IMR-90 (cell line): ENCODE measurements at regions not wholly inside any gene's neighbourhood (a gene's known extent, or its start where the extent isn't known, plus 50 kb on each side); places are given as distances from the start of the nearest gene placed in this dataset.

Experiments
- ATAC-seq: fragments of 200-7000 bp; cut with Tn5 transposase; 2 replicates; pipeline ENCODE4 v1.9.1; 2020; ENCODE audit warnings: low read depth, mild to moderate bottlenecking, moderate library complexity
- BruUV-seq: library from RNA; stranded (reverse); fragments of 400-500 nt; replicated peaks from 2 replicates; lab custom pipeline; 2021; lab: Mats Ljungman, UMichigan
- CTCF ChIA-PET: fragments of 300-600 bp; formaldehyde crosslinking; extraction: SDS; loops from one replicate; lab custom pipeline; 2021; ENCODE audit warnings: antibody characterized with exemption; lab: Yijun Ruan, JAX
- POLR2A ChIA-PET: fragments of 300-600 bp; sonication (Branson Sonifier 250); formaldehyde crosslinking; loops from one replicate; lab custom pipeline; 2022; ENCODE audit warnings: antibody characterized with exemption; ENCODE audit not compliant: unreplicated experiment; lab: Charles Lee
- DNase-seq: peaks from one replicate; pipeline ENCODE4 v3.0.0; 2013
- H2AFZ ChIP-seq: replicated peaks from 2 replicates; pipeline ENCODE3; 2013; ENCODE audit warnings: low read length, mild to moderate bottlenecking; ENCODE audit not compliant: poor library complexity
- H2AK5ac ChIP-seq: 2 replicates; pipeline ENCODE4 v1.6.1; 2013; ENCODE audit warnings: low read depth, low read length, inconsistent platforms
- H2AK9ac ChIP-seq: replicated peaks from 2 replicates; pipeline ENCODE3; 2013; ENCODE audit warnings: mild to moderate bottlenecking, low read depth, low read length, moderate library complexity; ENCODE audit not compliant: poor library complexity
- H2BK120ac ChIP-seq: 2 replicates; pipeline ENCODE4 v1.6.1; 2013; ENCODE audit warnings: low read depth, low read length, inconsistent platforms
- H2BK15ac ChIP-seq: 3 replicates; pipeline ENCODE4 v1.6.1; 2013; ENCODE audit warnings: low read depth, low read length, inconsistent platforms
- H2BK20ac ChIP-seq: 2 replicates; pipeline ENCODE4 v1.6.1; 2013; ENCODE audit warnings: low read depth, mild to moderate bottlenecking, inconsistent platforms, low read length, moderate library complexity
- H2BK5ac ChIP-seq: 2 replicates; pipeline ENCODE4 v1.6.1; 2013; ENCODE audit warnings: mild to moderate bottlenecking, low read depth, low read length, inconsistent platforms; ENCODE audit not compliant: poor library complexity, severe bottlenecking
- H3K14ac ChIP-seq: replicated peaks from 2 replicates; pipeline ENCODE4 v1.6.1; 2013; ENCODE audit warnings: low read depth, low read length, inconsistent platforms
- H3K18ac ChIP-seq: 2 replicates; pipeline ENCODE4 v1.6.1; 2013; ENCODE audit warnings: low read depth, low read length, control low read depth
- H3K23ac ChIP-seq: 2 replicates; pipeline ENCODE4 v1.6.1; 2013; ENCODE audit warnings: low read depth, low read length, inconsistent platforms
- H3K27ac ChIP-seq: 2 replicates; pipeline ENCODE4 v1.5.1; 2013; ENCODE audit warnings: mild to moderate bottlenecking, control low read depth, low read length; ENCODE audit not compliant: insufficient read depth
- H3K27me3 ChIP-seq: 2 replicates; pipeline ENCODE4 v1.6.1; 2013; ENCODE audit warnings: low read length; ENCODE audit not compliant: control insufficient read depth, insufficient read depth
- H3K36me3 ChIP-seq: 2 replicates; pipeline ENCODE4 v1.6.1; 2013; ENCODE audit warnings: low read length, mixed read lengths; ENCODE audit not compliant: control insufficient read depth, insufficient read depth
- H3K4ac ChIP-seq: 2 replicates; pipeline ENCODE4 v1.6.1; 2013; ENCODE audit warnings: low read depth, low read length, inconsistent platforms
- H3K4me1 ChIP-seq: 2 replicates; pipeline ENCODE4 v1.6.1; 2013; ENCODE audit warnings: low read length, mixed read lengths; ENCODE audit not compliant: control insufficient read depth, insufficient read depth
- H3K4me2 ChIP-seq: 2 replicates; pipeline ENCODE4 v1.6.1; 2013; ENCODE audit warnings: low read depth, mild to moderate bottlenecking, control low read depth, low read length, moderate library complexity
- H3K4me3 ChIP-seq: 2 replicates; pipeline ENCODE4 v1.5.1; 2013; ENCODE audit warnings: low read depth, mild to moderate bottlenecking, control low read depth, low read length, moderate library complexity; ENCODE audit not compliant: insufficient read depth
- H3K56ac ChIP-seq: 2 replicates; pipeline ENCODE4 v1.6.1; 2013; ENCODE audit warnings: low read length, inconsistent platforms; ENCODE audit not compliant: insufficient read depth; ENCODE audit errors: extremely low read depth
- H3K79me1 ChIP-seq, 2 experiments: 2 replicates each; pipeline ENCODE4 v1.6.1; 2013; ENCODE audit warnings: low read length in 2 of 2, inconsistent platforms in 1 of 2, low read depth in 1 of 2
- H3K9ac ChIP-seq: 2 replicates; pipeline ENCODE4 v1.6.1; 2013; ENCODE audit warnings: low read depth, low read length, control low read depth
- H3K9me1 ChIP-seq: 2 replicates; pipeline ENCODE4 v1.6.1; 2013; ENCODE audit warnings: low read length, inconsistent platforms; ENCODE audit not compliant: insufficient read depth
- H3K9me3 ChIP-seq: 2 replicates; pipeline ENCODE4 v1.6.1; 2013; ENCODE audit warnings: low read length; ENCODE audit not compliant: control insufficient read depth, insufficient read depth
- H4K20me1 ChIP-seq: 2 replicates; pipeline ENCODE4 v1.6.1; 2013; ENCODE audit warnings: low read length, inconsistent platforms; ENCODE audit not compliant: insufficient read depth
- H4K5ac ChIP-seq: 2 replicates; pipeline ENCODE4 v1.6.1; 2013; ENCODE audit warnings: mild to moderate bottlenecking, low read depth, low read length, control low read depth
- H4K8ac ChIP-seq, 2 experiments: 2 replicates each; pipeline ENCODE4 v1.6.1; 2013; ENCODE audit warnings: low read depth in 2 of 2, low read length in 2 of 2, control low read depth in 1 of 2, inconsistent platforms in 1 of 2
- H4K91ac ChIP-seq: 2 replicates; pipeline ENCODE4 v1.6.1; 2013; ENCODE audit warnings: low read depth, low read length, inconsistent platforms; ENCODE audit not compliant: insufficient read depth
- BHLHE40 ChIP-seq: fragments of 150-350 bp; IDR thresholded peaks from 2 replicates; pipeline ENCODE4 v1.6.1; 2016; ENCODE audit warnings: mild to moderate bottlenecking, low read depth, low read length
- CEBPB ChIP-seq: IDR thresholded peaks from 2 replicates; pipeline ENCODE4 v1.6.1; 2012; ENCODE audit warnings: low read depth, low read length, improper control_type of control experiment
- CTCF ChIP-seq: conservative IDR thresholded peaks from 2 replicates; pipeline ENCODE4 v1.5.1; 2012; ENCODE audit warnings: mild to moderate bottlenecking, low read depth, low read length, improper control_type of control experiment
- FOS ChIP-seq: fragments of 150-350 bp; IDR thresholded peaks from 2 replicates; pipeline ENCODE4 v1.6.1; 2016; ENCODE audit warnings: low read depth, low read length
- POLR2A ChIP-seq: IDR thresholded peaks from 2 replicates; pipeline ENCODE4 v1.6.1; 2012; ENCODE audit warnings: mild to moderate bottlenecking, low read depth, low read length
- RAD21 ChIP-seq: IDR thresholded peaks from 2 replicates; pipeline ENCODE4 v1.6.1; 2012; ENCODE audit warnings: low read length, improper control_type of control experiment
- RCOR1 ChIP-seq: IDR thresholded peaks from 2 replicates; pipeline ENCODE4 v1.6.1; 2012; ENCODE audit warnings: mild to moderate bottlenecking, low read length, improper control_type of control experiment; ENCODE audit not compliant: insufficient replicate concordance
- SMC3 ChIP-seq: fragments of 150-350 bp; IDR thresholded peaks from 2 replicates; pipeline ENCODE4 v1.6.1; 2016; ENCODE audit warnings: low read depth, mild to moderate bottlenecking, antibody characterized with exemption, low read length, moderate library complexity
- USF2 ChIP-seq: fragments of 150-350 bp; IDR thresholded peaks from 2 replicates; pipeline ENCODE4 v1.6.1; 2017; ENCODE audit warnings: mild to moderate bottlenecking, antibody characterized with exemption, low read length, low read depth
- WGBS, 2 experiments: methylation state at CpG; one replicate each; pipeline versions ENCODE4 v1.1.5 to v1.1.7; 2013; ENCODE audit warnings: missing lambda C conversion rate in 2 of 2; ENCODE audit not compliant: insufficient read length in 1 of 2; ENCODE audit errors: extremely low coverage in 2 of 2; 5-methylcytosine and 5-hydroxymethylcytosine counted together
- dilution Hi-C: fragments of 300-500 bp; cut with HindIII; formaldehyde crosslinking; loops from one replicate; pipeline ENCODE4 v1.14.3; 2018; ENCODE audit warnings: low sequenced_read_pairs; ENCODE audit not compliant: unreplicated experiment
- in situ Hi-C: fragments of 300-500 bp; cut with MboI; formaldehyde crosslinking; loops from 3 replicates; pipeline ENCODE4 v1.14.3; 2019; ENCODE audit warnings: low sequenced_read_pairs, inconsistent platforms, mixed read lengths
- intact Hi-C: fragments of 100-400 bp; cut with micrococcal nuclease; formaldehyde crosslinking; loops from 2 replicates; pipeline ENCODE4 v1.10.0; 2022

- POLR2A ChIA-PET, result no interaction called here
- WGBS, 2 experiments, result 20% methylated on average over 4 of the region's 4 CpGs; no CpG with 5 or more reads in 1 of the 2 experiments
- no peaks in the 10 kb centered on the region for H3K27me3 ChIP-seq
- no peaks in the 10 kb centered on the region for H4K20me1 ChIP-seq
- H3K18ac ChIP-seq, result no peak overlapping the region
- no peak overlapping the region for H3K14ac ChIP-seq
- no peak overlapping the region for H2AK5ac ChIP-seq
- H3K4me3 ChIP-seq, result no peak overlapping the region
- no peak overlapping the region for H3K9ac ChIP-seq
- H3K56ac ChIP-seq, result no peak overlapping the region
- H3K23ac ChIP-seq, result no peak overlapping the region
- no peak overlapping the region for H4K5ac ChIP-seq
- H4K8ac ChIP-seq, result no peak overlapping the region
- H2AFZ ChIP-seq, result no peak overlapping the region
- H2BK5ac ChIP-seq, result no peak overlapping the region
- no peak overlapping the region for H2BK20ac ChIP-seq
- DNase-seq (no peak), ATAC-seq (no peak)
- H3K9me1 ChIP-seq, result no peaks in the 10 kb centered on the region
- in situ Hi-C loops, result no loop called here
- no peak overlapping the region for H2BK15ac ChIP-seq
- no peak overlapping the region for H4K91ac ChIP-seq
- H3K4ac ChIP-seq, result no peak overlapping the region
- CTCF ChIA-PET, result no interaction called here
- H3K27ac ChIP-seq, result no peak overlapping the region
- H2AK9ac ChIP-seq, result no peak overlapping the region
- H3K36me3 ChIP-seq, result no peaks in the 10 kb centered on the region
- no TSS peak for BruUV-seq
- H3K79me1 ChIP-seq, result no peaks in the 10 kb centered on the region
- H2BK120ac ChIP-seq, result no peak overlapping the region
- TF ChIP-seq SMC3 (no peak), CTCF (no peak), CEBPB (no peak), RCOR1 (no peak), BHLHE40 (no peak), USF2 (no peak), RAD21 (no peak), POLR2A (no peak), FOS (no peak)
- H3K4me2 ChIP-seq, result no peak overlapping the region
- no peaks in the 10 kb centered on the region for H3K4me1 ChIP-seq
- dilution Hi-C loops, result no loop called here
- peaks cover 4% of the 10 kb centered on the region; the same call in 1 of the 2 replicates for H3K9me3 ChIP-seq
- intact Hi-C loops, result no loop called here
These were observed 300.9 kb upstream of the STXBP6 start for GRCh38 chr14:25350802-25351201.
